HepG2 (cell line): ENCODE measurements at regions not wholly inside any gene's neighbourhood (a gene's known extent, or its start where the extent isn't known, plus 50 kb on each side); places are given as distances from the start of the nearest gene placed in this dataset.

ENCODE experiments used
- ATAC-seq: fragments of 200-7000 bp; cut with Tn5 transposase; 3 replicates; pipeline ENCODE4 v1.9.1; 2020; ENCODE audit warnings: mild to moderate bottlenecking, moderate library complexity
- BruUV-seq: library from RNA; stranded (reverse); fragments of 400-500 nt; replicated peaks from 2 replicates; lab custom pipeline; 2021; lab: Mats Ljungman, UMichigan
- CTCF ChIA-PET: fragments of 300-600 bp; formaldehyde crosslinking; extraction: SDS; loops from one replicate; lab custom pipeline; 2021; ENCODE audit warnings: low total read pairs, inconsistent platforms, low intra/inter-chr PET ratio; lab: Yijun Ruan, JAX
- POLR2A ChIA-PET: fragments of 350-600 bp; sonication (Branson Sonifier 250); formaldehyde crosslinking; loops from one replicate; lab custom pipeline; 2020; ENCODE audit warnings: antibody characterized with exemption, inconsistent platforms; lab: Yijun Ruan, JAX
- DNase-seq: peaks from one replicate; pipeline ENCODE4 v3.0.0-alpha.2; 2015; ENCODE audit warnings: low spot score
- FAIRE-seq: peaks from 3 replicates; lab custom pipeline; 2011; peaks lifted over from hg19 to GRCh38; lab: Jason Lieb, UNC
- H2AFZ ChIP-seq: one replicate; pipeline ENCODE4 v1.6.1; 2011; ENCODE audit warnings: low read length, inconsistent platforms
- H3K27ac ChIP-seq: fragments of 300-600 bp; 3 replicates; pipeline ENCODE4 v1.8.0; 2011; ENCODE audit warnings: mixed run types, mild to moderate bottlenecking, mixed read lengths, low read length, inconsistent platforms; ENCODE audit not compliant: insufficient read depth; ENCODE audit errors: extremely low read length
- H3K27me3 ChIP-seq, 2 experiments: fragments of 200-600 bp in 1 of 2; 2 replicates in 1 of 2; 3 replicates in 1 of 2; pipeline versions ENCODE4 v1.6.0 to v1.8.0; 2011; ENCODE audit warnings: low read length in 2 of 2, mild to moderate bottlenecking in 2 of 2, moderate library complexity in 2 of 2, inconsistent platforms in 1 of 2; ENCODE audit not compliant: insufficient read depth in 2 of 2, control insufficient read depth in 1 of 2
- H3K36me3 ChIP-seq, 2 experiments: fragments of 200-600 bp in 1 of 2; replicated peaks in 1 of 2; 2 replicates in 1 of 2; 3 replicates in 1 of 2; pipeline versions ENCODE4 v1.5.1 to v1.8.0; 2011; ENCODE audit warnings: low read length in 2 of 2, inconsistent platforms in 1 of 2; ENCODE audit not compliant: insufficient read depth in 2 of 2, control insufficient read depth in 1 of 2
- H3K4me1 ChIP-seq: 2 replicates; pipeline ENCODE4 v1.5.1; 2012; ENCODE audit warnings: low read length, inconsistent platforms; ENCODE audit not compliant: insufficient read depth
- H3K4me2 ChIP-seq: 2 replicates; pipeline ENCODE4 v1.6.0; 2011; ENCODE audit warnings: low read depth, low read length, inconsistent platforms
- H3K4me3 ChIP-seq, 3 experiments: fragments of 200-600 bp in 1 of 3; sonication (generic), shearing (Covaris generic) in 1 of 3; replicated peaks in 1 of 3; 2 replicates each; pipeline ENCODE4 v1.5.1; 2011 to 2016; ENCODE audit warnings: low read length in 3 of 3, inconsistent platforms in 2 of 3, low read depth in 2 of 3, mild to moderate bottlenecking in 2 of 3, control low read depth in 1 of 3, mixed read lengths in 1 of 3; ENCODE audit not compliant: insufficient read depth in 1 of 3
- H3K79me2 ChIP-seq: one replicate; pipeline ENCODE4 v1.6.1; 2011; ENCODE audit warnings: low read length, inconsistent platforms; ENCODE audit not compliant: insufficient read depth
- H3K9ac ChIP-seq: 2 replicates; pipeline ENCODE4 v1.6.0; 2011; ENCODE audit warnings: mild to moderate bottlenecking, low read depth, low read length, inconsistent platforms; ENCODE audit not compliant: insufficient read depth
- H3K9me3 ChIP-seq: 2 replicates; pipeline ENCODE4 v1.5.1; 2012; ENCODE audit warnings: mild to moderate bottlenecking, low read length
- H4K20me1 ChIP-seq: 2 replicates; pipeline ENCODE4 v1.6.0; 2011; ENCODE audit warnings: inconsistent platforms, mild to moderate bottlenecking, low read length, moderate library complexity; ENCODE audit not compliant: insufficient read depth
- AGO1 ChIP-seq: fragments of 200-400 bp; formaldehyde crosslinking; IDR thresholded peaks from 2 replicates; pipeline ENCODE4 v1.6.1; 2017; ENCODE audit warnings: mild to moderate bottlenecking, low read depth, low read length, moderate library complexity; ENCODE audit not compliant: poor library complexity, severe bottlenecking
- AKAP8 ChIP-seq: sonication (generic); formaldehyde crosslinking; IDR thresholded peaks from 2 replicates; pipeline ENCODE4 v1.5.1; 2020; ENCODE audit warnings: mild to moderate bottlenecking, missing genetic modification reagents
- NFE2L1 ChIP-seq: sonication (generic); formaldehyde crosslinking; IDR thresholded peaks from 2 replicates; pipeline ENCODE4 v1.4.0; 2020; ENCODE audit warnings: missing genetic modification reagents, mild to moderate bottlenecking, borderline replicate concordance
- SRF ChIP-seq: IDR thresholded peaks from 2 replicates; pipeline ENCODE4 v1.6.1; 2011; ENCODE audit warnings: mild to moderate bottlenecking, low read depth, low read length, moderate library complexity
- SRY ChIP-seq: sonication (generic); formaldehyde crosslinking; IDR thresholded peaks from 2 replicates; pipeline ENCODE4 v1.8.0; 2022; ENCODE audit warnings: mild to moderate bottlenecking, missing genetic modification reagents
- WGBS: methylation state at CpG from one replicate; pipeline ENCODE4 v1.1.6; 2017; ENCODE audit warnings: low lambda C conversion rate; 5-methylcytosine and 5-hydroxymethylcytosine counted together
- in situ Hi-C: cut with HindIII; loops from 2 replicates; pipeline ENCODE4 v1.10.0; 2017; ENCODE audit warnings: low pct_unique_long_range_greater_than_20kb; ENCODE audit not compliant: extremely low pct_ligation_motif_present
- intact Hi-C: fragments of 100-400 bp; cut with micrococcal nuclease; formaldehyde crosslinking; loops from one replicate; pipeline ENCODE4 v1.10.0; 2022; ENCODE audit not compliant: unreplicated experiment
- TF ChIP-seq, protein P1 (sequence below): sonication (generic); formaldehyde crosslinking; IDR thresholded peaks from 2 replicates; pipeline ENCODE4 v1.4.0; 2020; ENCODE audit warnings: missing genetic modification reagents
- TF ChIP-seq, protein P2 (sequence below): sonication (generic); IDR thresholded peaks from 2 replicates; pipeline ENCODE4 v1.6.1; 2016; ENCODE audit warnings: low read depth, borderline replicate concordance
- TF ChIP-seq, protein P3 (sequence below): sonication (generic); formaldehyde crosslinking; IDR thresholded peaks from 2 replicates; pipeline ENCODE4 v1.9.0; 2021; ENCODE audit warnings: missing genetic modification reagents, borderline replicate concordance

DNA sequence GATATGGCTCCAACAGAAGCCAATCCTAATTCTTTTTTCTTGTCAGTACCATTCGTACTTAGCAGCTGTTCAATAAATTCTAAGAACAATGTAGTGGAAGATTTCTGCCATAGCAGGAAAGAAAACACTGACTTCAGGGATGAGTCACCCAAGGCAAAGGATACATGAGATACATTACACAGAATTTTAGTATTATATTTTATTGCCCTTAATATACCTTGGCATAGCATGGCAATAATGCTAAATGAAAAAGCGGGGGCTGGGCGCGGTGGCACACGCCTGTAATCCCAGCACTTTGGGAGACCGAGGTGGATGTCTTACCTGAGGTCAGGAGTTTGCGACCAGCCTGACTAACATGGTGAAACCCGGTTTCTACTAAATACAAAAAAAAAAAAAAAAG, 619.1 kb upstream of the DAB2 start:
- ChIA-PET CTCF (no interaction called here), POLR2A (no interaction called here)
- ATAC-seq (no peak), DNase-seq (no peak), FAIRE-seq (no peak)
- no TSS peak for BruUV-seq
- intact Hi-C loops, result no loop called here
- no peaks in the 10 kb centered on the region for H4K20me1 ChIP-seq
- H3K27me3 ChIP-seq, result no peaks in the 10 kb centered on the region
- no peak overlapping the region for H2AFZ ChIP-seq
- no peak overlapping the region for H3K4me2 ChIP-seq
- H3K4me1 ChIP-seq, result no peaks in the 10 kb centered on the region
- no peak overlapping the region for H3K4me3 ChIP-seq
- H3K36me3 ChIP-seq, result no peaks in the 10 kb centered on the region
- 22% methylated on average over 8 of the region's 8 CpGs for WGBS
- no peaks in the 10 kb centered on the region for H3K79me2 ChIP-seq
- TF ChIP-seq, protein P1, sequence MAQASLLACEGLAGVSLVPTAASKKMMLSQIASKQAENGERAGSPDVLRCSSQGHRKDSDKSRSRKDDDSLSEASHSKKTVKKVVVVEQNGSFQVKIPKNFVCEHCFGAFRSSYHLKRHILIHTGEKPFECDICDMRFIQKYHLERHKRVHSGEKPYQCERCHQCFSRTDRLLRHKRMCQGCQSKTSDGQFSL (CRISPR knock-in tag), result no peak
- TF ChIP-seq NFE2L1 (CRISPR knock-in tag) (no peak), AGO1 (no peak), SRY (CRISPR knock-in tag) (no peak), AKAP8 (no peak), SRF (no peak)
- TF ChIP-seq, protein P2, sequence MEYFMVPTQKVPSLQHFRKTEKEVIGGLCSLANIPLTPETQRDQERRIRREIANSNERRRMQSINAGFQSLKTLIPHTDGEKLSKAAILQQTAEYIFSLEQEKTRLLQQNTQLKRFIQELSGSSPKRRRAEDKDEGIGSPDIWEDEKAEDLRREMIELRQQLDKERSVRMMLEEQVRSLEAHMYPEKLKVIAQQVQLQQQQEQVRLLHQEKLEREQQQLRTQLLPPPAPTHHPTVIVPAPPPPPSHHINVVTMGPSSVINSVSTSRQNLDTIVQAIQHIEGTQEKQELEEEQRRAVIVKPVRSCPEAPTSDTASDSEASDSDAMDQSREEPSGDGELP, result no peak
- TF ChIP-seq, protein P3, sequence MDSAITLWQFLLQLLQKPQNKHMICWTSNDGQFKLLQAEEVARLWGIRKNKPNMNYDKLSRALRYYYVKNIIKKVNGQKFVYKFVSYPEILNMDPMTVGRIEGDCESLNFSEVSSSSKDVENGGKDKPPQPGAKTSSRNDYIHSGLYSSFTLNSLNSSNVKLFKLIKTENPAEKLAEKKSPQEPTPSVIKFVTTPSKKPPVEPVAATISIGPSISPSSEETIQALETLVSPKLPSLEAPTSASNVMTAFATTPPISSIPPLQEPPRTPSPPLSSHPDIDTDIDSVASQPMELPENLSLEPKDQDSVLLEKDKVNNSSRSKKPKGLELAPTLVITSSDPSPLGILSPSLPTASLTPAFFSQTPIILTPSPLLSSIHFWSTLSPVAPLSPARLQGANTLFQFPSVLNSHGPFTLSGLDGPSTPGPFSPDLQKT (CRISPR knock-in tag), result no peak
- in situ Hi-C loops, result no loop called here
- no peak overlapping the region for H3K9ac ChIP-seq
- H3K9me3 ChIP-seq, result peaks cover 10% of the 10 kb centered on the region; the same call in 1 of the 2 replicates
- H3K27ac ChIP-seq, result no peak overlapping the region
